Glomerular endothelial cell (primary cell): ENCODE measurements at regions not wholly inside any gene's neighbourhood (a gene's known extent, or its start where the extent isn't known, plus 50 kb on each side); places are given as distances from the start of the nearest gene placed in this dataset.

Experiments
- DNase-seq: peaks from one replicate; pipeline ENCODE4 v3.0.0-alpha.2; 2011; ENCODE audit warnings: low read depth, low spot score; ENCODE audit errors: extremely low read depth

DNA sequence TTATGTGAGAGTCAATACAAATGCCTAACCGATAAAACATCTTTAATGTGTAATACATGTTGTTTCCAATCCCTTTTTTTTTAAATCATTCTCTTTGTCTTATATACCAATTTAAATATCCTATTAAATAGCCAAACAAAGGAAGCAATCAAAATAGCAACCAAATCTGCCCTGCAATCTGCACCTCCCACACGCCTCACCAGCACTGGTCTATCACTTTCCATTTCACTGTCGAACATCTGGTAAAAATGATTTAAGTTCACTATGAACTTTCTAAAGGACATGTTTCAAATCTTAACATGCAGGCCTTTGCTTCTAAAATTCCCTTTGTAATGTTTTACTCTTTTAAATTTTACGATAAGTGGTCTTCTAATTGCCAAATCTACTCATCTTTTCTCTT lies 1305.5 kb upstream of the TENM4 start:
- no peak for DNase-seq

- no peak for DNase-seq
These were observed 1304.6 kb upstream of the TENM4 start for GRCh38 chr11:80745416-80745815.

- DNase-seq = no peak
These were observed 1293.0 kb upstream of the TENM4 start for GRCh38 chr11:80733790-80734189.

- DNase-seq = no peak
These were observed 1292.5 kb upstream of the TENM4 start for GRCh38 chr11:80733361-80733760.

DNA sequence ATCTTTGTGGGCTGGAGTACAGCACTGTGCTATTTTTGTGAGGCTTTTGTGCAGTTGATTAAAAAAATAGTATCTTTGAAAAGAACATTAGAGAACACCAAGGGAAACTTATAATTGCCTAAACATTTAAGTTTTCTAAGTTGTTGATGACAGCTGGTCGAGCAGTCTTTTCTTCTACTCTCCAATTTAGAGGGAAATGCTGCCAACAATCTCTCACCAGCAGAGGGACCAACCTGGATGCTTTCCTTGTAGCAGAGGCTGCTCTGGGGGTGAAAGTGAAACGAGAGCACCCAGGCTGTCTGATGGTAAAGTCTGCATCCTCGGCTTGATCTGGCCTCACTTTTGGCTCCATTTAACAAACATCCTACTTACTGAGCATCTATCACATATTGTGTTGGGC lies 1286.5 kb upstream of the TENM4 start:
- no peak for DNase-seq

GRCh38 chr11:80726236-80726635 lies 1285.4 kb upstream of the TENM4 start:
- no peak for DNase-seq

GRCh38 chr11:80724366-80724765 lies 1283.5 kb upstream of the TENM4 start:
- DNase-seq = no peak

- DNase-seq = no peak
These were observed 1281.8 kb upstream of the TENM4 start for GRCh38 chr11:80722629-80723028.

DNA sequence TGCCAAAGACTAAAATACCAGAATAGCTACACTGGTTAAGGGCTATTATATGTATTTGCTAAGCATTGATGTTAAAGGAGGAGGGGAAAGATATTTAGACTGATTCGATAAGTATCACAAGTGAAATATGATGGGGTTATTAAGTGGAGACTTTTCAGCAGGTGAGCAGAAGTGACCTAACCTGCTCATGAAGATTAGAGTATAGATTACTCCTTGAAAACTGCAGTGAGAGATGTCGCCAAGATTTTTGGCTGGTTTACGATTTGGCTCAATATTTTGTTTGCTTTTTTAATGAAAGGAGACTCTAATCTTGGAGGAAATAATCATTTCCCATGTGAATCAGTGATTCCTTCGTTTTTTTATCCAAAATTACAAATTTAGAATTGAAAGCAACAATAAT lies 1279.5 kb upstream of the TENM4 start:
- DNase-seq = no peak

DNA sequence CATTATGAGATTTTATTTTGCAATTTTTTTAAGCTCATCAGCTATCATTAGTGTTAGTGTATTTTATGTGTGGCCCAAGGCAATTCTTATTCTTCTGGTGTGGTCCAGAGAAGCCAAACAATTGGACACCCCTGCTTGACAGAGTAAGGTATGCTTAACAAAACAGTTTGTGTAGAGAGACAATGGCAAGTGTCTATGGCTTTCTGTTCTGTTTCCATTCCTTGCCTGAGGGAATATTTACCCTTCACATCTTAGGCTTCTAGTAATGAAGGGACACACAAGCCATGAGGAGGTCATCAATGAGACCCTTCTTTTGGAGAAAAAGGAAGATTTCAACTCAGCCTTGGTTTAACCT lies 1278.4 kb upstream of the TENM4 start:
- no peak for DNase-seq

DNA sequence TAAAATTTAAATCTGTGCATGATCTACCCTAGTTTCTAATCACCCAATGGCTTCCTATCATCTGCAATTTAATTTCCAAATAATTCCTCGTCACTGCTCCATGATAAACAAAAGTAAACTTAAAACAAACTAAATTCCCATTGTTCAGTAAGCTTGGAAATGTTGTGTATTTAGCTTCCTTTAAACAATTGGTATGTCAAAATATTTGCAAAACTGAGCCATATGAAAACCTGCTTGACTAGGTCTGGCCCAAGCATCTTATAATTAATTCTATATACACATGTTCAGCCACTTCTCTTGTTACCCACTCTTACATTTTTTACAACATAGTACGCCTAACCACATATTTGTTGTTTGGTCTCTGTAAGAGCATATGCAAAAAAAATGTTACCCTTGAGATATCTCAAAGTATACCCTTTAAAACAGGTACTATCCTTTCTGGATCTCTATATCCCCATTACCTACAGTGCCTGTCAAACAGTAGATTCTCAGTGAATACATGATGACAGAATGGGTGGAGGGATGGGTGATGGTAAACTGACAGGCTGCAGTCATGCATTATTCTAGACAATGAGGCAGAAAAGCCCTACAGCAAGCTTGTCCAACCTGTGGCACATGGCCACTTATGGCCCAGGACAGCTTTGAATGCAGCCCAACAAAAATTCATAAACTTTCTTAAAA lies 1277.9 kb upstream of the TENM4 start:
- no peak for DNase-seq

DNA sequence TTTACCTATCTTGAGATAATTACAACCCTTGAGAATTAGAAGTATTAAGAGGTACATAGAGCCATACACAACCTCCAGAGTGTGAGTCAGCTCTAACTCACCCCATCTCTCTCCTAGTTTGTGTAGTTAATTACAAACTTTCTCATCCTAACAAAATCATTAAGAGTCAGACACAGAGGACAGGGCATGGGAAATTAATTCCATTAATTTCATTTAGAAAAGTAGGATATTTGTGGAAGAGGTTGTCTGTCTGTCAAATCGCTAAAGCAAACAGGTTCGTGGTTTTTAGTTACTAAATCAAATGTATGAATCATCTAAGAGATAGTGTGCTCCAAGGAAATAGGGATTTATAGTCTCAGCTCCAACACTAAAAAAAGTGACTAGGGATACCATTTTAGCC lies 1261.4 kb upstream of the TENM4 start:
- no peak for DNase-seq

DNA sequence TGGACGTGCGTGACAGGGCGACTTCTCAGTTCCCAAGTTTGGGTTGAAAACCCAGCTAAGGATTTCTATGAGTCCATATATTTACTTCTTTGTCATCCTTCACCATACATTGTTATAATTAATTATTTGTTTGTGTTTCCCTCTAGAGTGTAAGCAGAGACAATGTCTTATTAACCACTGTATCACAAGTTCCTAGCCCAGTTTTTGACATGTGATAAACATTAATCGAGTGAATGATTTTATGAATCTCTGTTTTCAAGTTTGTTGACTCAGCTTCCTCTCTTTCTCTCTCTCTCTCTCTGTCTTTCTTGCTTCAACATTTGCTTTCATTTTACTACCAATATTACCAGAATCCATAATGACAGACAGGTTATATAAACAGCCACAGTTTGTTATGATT lies 1259.6 kb upstream of the TENM4 start:
- DNase-seq = no peak

GRCh38 chr11:80699406-80700177 lies 1258.8 kb upstream of the TENM4 start:
- DNase-seq = peak; percentile 5

GRCh38 chr11:80698637-80699036 lies 1257.8 kb upstream of the TENM4 start:
- DNase-seq = no peak

- no peak for DNase-seq
These were observed 1253.6 kb upstream of the TENM4 start for GRCh38 chr11:80694385-80694784.

GRCh38 chr11:80687941-80688340 lies 1247.1 kb upstream of the TENM4 start:
- DNase-seq = no peak

DNA sequence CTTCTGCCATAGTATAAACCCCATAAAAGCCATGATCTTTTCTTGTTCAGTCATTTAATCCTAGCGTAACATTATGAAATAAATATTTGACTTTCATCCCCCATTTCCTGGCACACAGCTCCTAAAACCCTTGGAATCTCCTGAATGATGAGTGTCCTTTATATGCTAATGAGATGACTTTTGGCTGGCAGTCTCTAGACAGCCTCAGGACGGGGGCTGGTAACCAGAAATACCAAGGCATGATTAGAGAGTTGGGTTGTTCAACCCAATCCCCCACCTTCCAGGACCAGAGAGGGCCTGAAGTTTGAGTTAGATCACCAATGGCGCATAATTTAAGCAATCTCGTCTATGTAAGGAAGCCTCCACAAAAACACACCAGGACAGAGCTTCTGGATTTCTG lies 1246.1 kb upstream of the TENM4 start:
- DNase-seq = no peak

GRCh38 chr11:80673566-80673965 lies 1232.7 kb upstream of the TENM4 start:
- DNase-seq = no peak

DNA sequence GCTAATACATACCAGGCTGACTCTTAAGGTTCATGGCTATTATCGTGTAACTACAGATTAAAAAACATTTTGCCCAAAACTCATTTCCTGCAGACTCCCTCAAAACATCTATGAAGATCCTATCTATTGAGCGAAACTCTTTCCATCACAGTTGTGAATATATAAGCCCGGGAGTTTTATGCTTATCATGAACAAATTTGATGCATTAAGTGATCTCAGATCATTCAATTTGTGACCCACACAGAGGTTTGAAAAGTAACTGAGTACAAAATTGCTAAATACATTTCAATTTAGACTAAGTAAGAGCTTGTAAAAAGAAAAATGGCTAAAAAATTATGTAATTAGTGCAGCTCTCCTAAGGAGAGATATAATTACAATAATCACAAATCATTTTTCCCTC lies 1228.8 kb upstream of the TENM4 start:
- DNase-seq = no peak

GRCh38 chr11:80668039-80668438 lies 1227.2 kb upstream of the TENM4 start:
- DNase-seq = no peak

- no peak for DNase-seq
These were observed 1215.0 kb upstream of the TENM4 start for GRCh38 chr11:80655834-80656233.

DNA sequence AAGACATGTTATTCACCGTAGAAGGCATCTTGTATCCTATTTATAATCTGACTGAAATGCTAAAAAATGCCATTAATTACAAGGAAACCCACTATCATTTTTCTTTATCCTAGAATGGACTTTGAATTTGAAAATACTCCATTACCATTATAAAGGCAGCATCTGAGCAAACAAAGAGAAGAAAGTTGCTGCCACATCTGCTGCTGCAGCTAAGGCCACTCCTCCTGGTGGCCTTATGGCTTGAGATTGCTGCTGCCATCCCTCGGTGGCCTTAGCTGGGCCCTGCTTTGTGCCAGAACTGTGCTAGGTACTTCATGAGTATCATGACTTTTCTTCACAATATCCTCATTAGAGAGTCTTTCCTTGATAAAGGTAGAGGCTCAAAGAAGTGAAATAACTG lies 1210.1 kb upstream of the TENM4 start:
- no peak for DNase-seq
